ENCODE measurements at regions not wholly inside any gene's neighbourhood (a gene's known extent, or its start where the extent isn't known, plus 50 kb on each side); places are given as distances from the start of the nearest gene placed in this dataset.

GRCh38 chr3:3902161-3902560, 102.9 kb downstream of the LRRN1 start:
- no peaks in the 10 kb centered on the region for H3K27me3 ChIP-seq (ENCODE audit: insufficient read depth, low read depth)
- no peak overlapping the region for H2AFZ ChIP-seq (ENCODE audit: low read depth)
- H3K4me1 ChIP-seq (ENCODE audit: low read depth, poor library complexity, severe bottlenecking) = no peaks in the 10 kb centered on the region

GRCh38 chr3:3906171-3906570, 106.9 kb downstream of the LRRN1 start:
- no peak for TF ChIP-seq CTCF (conservative IDR thresholded peaks at IDR 0.05; ENCODE audit: low read depth, low read length)
- no peaks in the 10 kb centered on the region for H3K27me3 ChIP-seq (ENCODE audit: insufficient read depth, low read depth)
- no peak overlapping the region for H3K9ac ChIP-seq
- no peaks in the 10 kb centered on the region for H3K36me3 ChIP-seq (ENCODE audit: insufficient read depth)
- H3K4me3 ChIP-seq (IDR thresholded peaks at IDR 0.05; ENCODE audit: insufficient read depth, low read depth, low read length) = no peak overlapping the region
- H3K4me2 ChIP-seq = no peak overlapping the region
- H3K4me1 ChIP-seq (ENCODE audit: low read depth, poor library complexity, severe bottlenecking) = no peaks in the 10 kb centered on the region
- H2AFZ ChIP-seq (ENCODE audit: low read depth) = no peak overlapping the region
- H3K27ac ChIP-seq = no peak overlapping the region
- H4K20me1 ChIP-seq (ENCODE audit: insufficient read depth) = no peaks in the 10 kb centered on the region
- H3K79me2 ChIP-seq (ENCODE audit: insufficient read depth, low read depth) = no peaks in the 10 kb centered on the region

More at GRCh38 chr3:3902161-3902560, 102.9 kb downstream of the LRRN1 start:
- H3K79me2 ChIP-seq (ENCODE audit: insufficient read depth, low read depth) = no peaks in the 10 kb centered on the region
- no peaks in the 10 kb centered on the region for H3K36me3 ChIP-seq (ENCODE audit: insufficient read depth)
- no peak overlapping the region for H3K27ac ChIP-seq
- no peak overlapping the region for H3K9ac ChIP-seq
- H3K4me3 ChIP-seq (IDR thresholded peaks at IDR 0.05; ENCODE audit: insufficient read depth, low read depth, low read length) = no peak overlapping the region
- no peak for TF ChIP-seq CTCF (conservative IDR thresholded peaks at IDR 0.05; ENCODE audit: low read depth, low read length)
- no peaks in the 10 kb centered on the region for H4K20me1 ChIP-seq (ENCODE audit: insufficient read depth)
- no peak overlapping the region for H3K4me2 ChIP-seq

- Histone ChIP-seq H3K27ac (no peak overlapping the region), H3K79me2 (ENCODE audit: insufficient read depth, low read depth) (no peaks in the 10 kb centered on the region), H3K4me3 (IDR thresholded peaks at IDR 0.05; ENCODE audit: insufficient read depth, low read depth, low read length) (no peak overlapping the region), H3K27me3 (ENCODE audit: insufficient read depth, low read depth) (no peaks in the 10 kb centered on the region), H3K36me3 (ENCODE audit: insufficient read depth) (no peaks in the 10 kb centered on the region), H2AFZ (ENCODE audit: low read depth) (no peak overlapping the region), H4K20me1 (ENCODE audit: insufficient read depth) (no peaks in the 10 kb centered on the region), H3K4me1 (ENCODE audit: low read depth, poor library complexity, severe bottlenecking) (no peaks in the 10 kb centered on the region), H3K9ac (no peak overlapping the region), H3K4me2 (no peak overlapping the region)
- no peak for TF ChIP-seq CTCF (conservative IDR thresholded peaks at IDR 0.05; ENCODE audit: low read depth, low read length)
Measured at GRCh38 chr3:3907023-3907422, 107.8 kb downstream of the LRRN1 start.

- Histone ChIP-seq H3K4me2 (no peak overlapping the region), H3K36me3 (ENCODE audit: insufficient read depth) (no peaks in the 10 kb centered on the region), H3K79me2 (ENCODE audit: insufficient read depth, low read depth) (no peaks in the 10 kb centered on the region), H3K4me1 (ENCODE audit: low read depth, poor library complexity, severe bottlenecking) (no peaks in the 10 kb centered on the region), H3K9ac (no peak overlapping the region), H3K27ac (no peak overlapping the region), H2AFZ (ENCODE audit: low read depth) (no peak overlapping the region), H3K4me3 (IDR thresholded peaks at IDR 0.05; ENCODE audit: insufficient read depth, low read depth, low read length) (no peak overlapping the region), H3K27me3 (ENCODE audit: insufficient read depth, low read depth) (no peaks in the 10 kb centered on the region), H4K20me1 (ENCODE audit: insufficient read depth) (no peaks in the 10 kb centered on the region)
- TF ChIP-seq CTCF (conservative IDR thresholded peaks at IDR 0.05; ENCODE audit: low read depth, low read length) = no peak
Measured at GRCh38 chr3:3918763-3919162, 119.5 kb downstream of the LRRN1 start.
